Left cardiac atrium (tissue), 4 donors: ENCODE measurements at regions not wholly inside any gene's neighbourhood (a gene's known extent, or its start where the extent isn't known, plus 50 kb on each side); places are given as distances from the start of the nearest gene placed in this dataset.

Source experiments
- ATAC-seq, 2 donors: fragments of 200-7000 bp; cut with Tn5 transposase; one replicate each; pipeline ENCODE4 v1.9.1; 2020; ENCODE audit warnings: mild to moderate bottlenecking in 2 of 2, moderate library complexity in 2 of 2
- DNase-seq: peaks from one replicate; pipeline ENCODE4 v3.0.0-alpha.2; 2020
- intact Hi-C, 2 donors: fragments of 100-400 bp; cut with DNase I; formaldehyde crosslinking; loops; one replicate each; pipeline versions ENCODE4 v1.14.1 to v1.15.1; 2022 to 2023
- donor health status: DM: no; HTN: yes; CAD: no.
- donor health status: DM: no; HTN: yes; CAD: no; lungs with severe emphysema.
- donor health status: DM: yes; HTN: yes; CAD: no.
- donor health status: Dilated cardiomyopathy.

DNA sequence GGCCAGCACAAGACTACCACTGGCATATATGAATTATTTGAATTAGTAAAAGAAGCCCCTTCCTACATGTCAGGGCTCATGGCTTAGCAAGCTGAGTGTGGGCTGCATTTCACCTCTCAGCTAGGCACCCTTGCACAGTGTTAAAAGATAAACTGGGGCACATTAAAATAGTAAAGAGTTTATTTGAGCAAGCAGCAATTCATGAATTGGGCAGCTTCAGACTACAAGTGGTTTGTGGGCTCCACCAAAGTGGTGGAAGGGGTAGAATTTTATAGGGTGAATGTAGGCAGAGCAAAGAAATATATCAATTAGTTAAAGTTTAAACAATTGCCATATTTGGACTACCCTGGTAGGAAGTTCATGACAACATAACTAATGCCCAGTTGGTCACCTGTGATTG is 178.8 kb downstream of the PLPP3 start:
- intact Hi-C loops, result no loop called here
- ATAC-seq, result no peak

DNA sequence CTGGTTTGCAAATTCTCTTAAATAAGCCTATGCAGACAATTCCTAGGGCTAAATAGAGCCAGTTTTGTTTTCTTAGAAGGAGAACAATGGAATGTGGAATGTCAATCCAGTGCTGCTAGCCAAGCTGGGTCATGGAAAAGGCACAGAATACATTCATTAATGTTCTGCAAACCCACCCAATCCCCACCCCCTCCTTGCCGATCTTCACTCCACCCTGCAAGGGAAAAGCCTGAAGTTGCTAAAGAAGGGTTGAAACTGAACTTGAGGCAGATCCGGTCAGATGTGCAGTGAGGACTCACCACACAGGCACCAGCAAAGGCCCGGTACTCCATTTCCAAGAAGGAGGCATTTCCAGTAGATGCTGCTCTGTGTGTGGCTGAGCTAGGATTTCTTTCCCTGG is 179.6 kb downstream of the PLPP3 start:
- intact Hi-C loops, result no loop called here
- ATAC-seq, result no peak

More for the DNA sequence above, 178.8 kb downstream of the PLPP3 start:
- no peak for DNase-seq

DNA sequence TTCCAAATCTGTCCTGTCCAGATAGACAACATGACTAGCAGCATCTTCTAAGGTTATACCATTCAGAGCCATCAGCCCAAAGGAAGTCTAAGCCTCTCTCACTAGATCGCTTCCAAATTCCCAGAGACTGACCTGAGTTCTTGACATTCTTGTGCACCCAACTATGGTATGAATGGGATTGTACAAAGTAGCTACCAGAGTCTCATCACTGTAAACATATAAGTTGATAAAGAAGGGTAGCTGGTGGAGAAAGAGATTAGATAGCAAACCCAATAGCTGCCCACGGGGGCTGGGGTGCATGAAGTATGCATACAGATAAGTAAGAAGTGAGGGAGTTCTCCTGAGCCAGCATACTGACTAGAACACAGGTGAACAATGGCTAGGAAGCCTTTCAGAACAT is 180.0 kb downstream of the PLPP3 start:
- DNase-seq (no peak), ATAC-seq (no peak)
- intact Hi-C loops, result no loop called here

More for the DNA sequence above, 179.6 kb downstream of the PLPP3 start:
- DNase-seq, result no peak

DNA sequence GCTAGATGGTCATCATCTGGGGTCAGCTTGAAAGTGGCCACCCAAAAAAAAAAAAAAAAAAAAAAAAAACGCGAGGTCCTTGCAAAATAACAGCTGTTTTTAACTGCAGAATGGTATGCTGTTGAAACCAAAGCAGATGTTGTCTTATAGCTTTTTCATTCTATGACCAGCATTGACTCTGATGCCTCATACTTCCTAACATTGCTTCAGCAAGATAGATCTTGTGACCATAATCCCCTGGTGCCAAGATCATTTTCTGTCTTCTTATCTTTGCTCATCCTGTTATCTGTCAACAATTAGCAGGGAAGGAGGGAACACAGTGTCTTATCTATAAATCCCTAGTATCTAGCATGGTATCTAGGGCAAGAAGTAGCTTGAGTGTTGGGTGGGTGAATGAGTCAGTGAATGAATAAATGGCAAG is 181.5 kb downstream of the PLPP3 start:
- intact Hi-C loops, result no loop called here
- ATAC-seq, result peak in 1 of 2 donors; percentile 40
- no peak for DNase-seq

DNA sequence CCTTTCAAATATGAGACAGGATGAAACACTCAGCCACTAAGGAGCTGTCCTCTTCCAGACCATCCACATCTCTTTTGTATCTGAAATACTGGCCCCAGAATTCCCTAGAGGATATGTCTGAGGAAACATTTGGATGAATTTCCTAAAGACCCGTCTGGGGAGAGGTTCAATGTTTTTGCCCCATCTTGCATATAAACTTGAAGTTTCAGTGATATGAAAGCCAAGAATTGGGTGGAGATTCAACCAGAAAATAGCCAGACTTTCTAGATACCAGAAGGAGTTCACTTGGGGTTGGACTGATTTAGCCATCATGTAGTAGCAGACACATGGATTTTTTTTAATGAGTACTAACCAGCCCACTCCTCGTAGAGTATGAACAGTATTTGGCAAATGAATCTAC is 182.0 kb downstream of the PLPP3 start:
- ATAC-seq, result peak; percentile 39 to 48
- no peak for DNase-seq
- intact Hi-C loops, result no loop called here

DNA sequence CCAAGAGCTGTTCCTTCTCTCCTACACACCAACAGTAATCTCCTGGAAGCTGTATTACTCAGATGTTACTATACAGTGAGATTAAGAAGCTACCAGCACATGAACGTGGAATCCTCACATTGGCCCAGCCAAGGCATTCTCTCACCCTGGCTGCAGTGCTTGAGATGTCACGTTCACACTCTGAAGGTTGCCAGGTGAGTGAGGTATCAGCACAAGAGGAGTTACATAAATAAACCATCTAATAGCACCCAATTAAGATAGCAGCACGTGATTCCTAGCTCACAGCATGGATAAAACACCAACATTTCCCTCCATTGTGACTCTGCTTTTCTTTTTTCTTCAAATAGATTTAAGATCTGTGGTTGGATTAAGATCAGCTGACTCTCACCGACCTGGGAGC is 182.8 kb downstream of the PLPP3 start:
- ATAC-seq (peak; percentile 30 to 89), DNase-seq (peak; percentile 40)
- intact Hi-C loops, result no loop called here

DNA sequence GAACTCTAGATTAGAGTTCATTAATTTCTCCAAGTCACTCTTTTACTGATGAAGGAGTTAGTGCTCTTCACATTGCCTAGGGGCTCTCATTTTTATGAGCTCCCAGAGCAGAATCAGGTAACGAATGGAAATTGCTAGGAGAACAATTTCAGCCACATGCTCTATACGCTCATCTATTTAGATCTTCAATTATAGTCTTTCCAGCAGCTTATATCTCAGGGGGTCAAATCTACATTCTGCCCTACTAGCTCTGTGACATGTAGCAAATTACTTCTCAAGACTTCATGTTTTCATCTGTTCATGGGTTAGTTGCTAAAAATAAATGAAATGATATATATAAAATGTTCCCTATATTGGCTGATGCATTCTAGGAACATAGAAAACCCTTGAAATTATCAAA is 183.6 kb downstream of the PLPP3 start:
- intact Hi-C loops, result no loop called here
- no peak for ATAC-seq
- DNase-seq, result no peak

DNA sequence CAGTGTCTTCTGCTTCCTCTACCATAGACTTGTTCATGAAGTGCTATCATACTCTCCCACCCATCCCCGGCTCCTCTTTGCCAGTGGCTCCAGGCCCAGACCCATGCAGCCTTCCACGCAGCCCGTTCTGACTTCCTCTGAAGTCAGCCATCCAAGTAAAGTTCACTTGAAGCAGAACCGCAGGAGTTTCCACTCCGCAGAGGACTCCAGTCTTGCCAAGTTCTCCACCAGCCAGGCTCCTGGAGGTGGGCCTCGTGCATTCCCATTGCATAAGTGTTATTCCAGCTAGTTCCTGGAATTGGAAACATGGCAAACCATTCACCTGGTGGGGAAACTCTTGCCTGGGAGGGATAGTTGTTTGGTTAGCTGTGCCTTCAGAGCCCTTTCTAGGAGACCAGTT is 185.1 kb downstream of the PLPP3 start:
- intact Hi-C loops, result no loop called here
- DNase-seq (no peak), ATAC-seq (no peak)

DNA sequence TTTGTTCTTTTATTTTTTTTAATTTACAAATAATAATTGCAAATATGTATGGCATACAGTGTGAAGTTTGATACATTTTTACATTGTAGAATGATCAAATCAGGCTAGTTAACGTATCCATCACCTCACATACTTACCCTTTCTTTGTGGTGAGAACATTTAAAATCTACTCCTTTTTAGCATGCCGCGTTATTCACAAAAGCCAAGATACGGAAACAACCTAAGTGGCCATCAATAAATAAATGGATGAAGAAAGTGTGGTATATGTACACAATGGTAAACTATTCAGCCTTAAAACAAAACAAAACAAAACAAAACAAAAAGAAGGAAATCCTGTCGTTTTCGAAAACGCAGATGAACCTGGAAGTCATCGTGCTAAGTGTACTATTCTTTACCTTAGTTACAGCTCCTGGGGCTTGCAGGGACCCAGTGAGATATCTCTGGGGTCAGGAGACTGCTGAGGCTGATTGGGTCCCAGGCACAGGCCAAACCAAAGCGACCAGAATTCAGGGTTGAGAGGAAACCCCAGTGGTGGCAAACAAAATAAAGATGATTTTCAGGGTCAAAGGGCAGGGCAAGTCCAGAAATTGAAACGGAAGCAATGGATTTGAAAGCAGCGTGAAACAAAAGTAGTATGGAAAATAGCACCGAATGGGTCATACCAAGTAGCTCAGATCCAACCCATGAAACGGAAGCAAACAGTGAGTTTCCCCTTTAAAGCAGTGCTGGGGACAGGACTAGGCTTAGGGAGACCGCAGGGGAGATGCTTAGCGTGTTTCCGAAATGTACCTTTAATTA is 188.2 kb downstream of the PLPP3 start:
- intact Hi-C loops, result no loop called here
- no peak for ATAC-seq
- no peak for DNase-seq

DNA sequence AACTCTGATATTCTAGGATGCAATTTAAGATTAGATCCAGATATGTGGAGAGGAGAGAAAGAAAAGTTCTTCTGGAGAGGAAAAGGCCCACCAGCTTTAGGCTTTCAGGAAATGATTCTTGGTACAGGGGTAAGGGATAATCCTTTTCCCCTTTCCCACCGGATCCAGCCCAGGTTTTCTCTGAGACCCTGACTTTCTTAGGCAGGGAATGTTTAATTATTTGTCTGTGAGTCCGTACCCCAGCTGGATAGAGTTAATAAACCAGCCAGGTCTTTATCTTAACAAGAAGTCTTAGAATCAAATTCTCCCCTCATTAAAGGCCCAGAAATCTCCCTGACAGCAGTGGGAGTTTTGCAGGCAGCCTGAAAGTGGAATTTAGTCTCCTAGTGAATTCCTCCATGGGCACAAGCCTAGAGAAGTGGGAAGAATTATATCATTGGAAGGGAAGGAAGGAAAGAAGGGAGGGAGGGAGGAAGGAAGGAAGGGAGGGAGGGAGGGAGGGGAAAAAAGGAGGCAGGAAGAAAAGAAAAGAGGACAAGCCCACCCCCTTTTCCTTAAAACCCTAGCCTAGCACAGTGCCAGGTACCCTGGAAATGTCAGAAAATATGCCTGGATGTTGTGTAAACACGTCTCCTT is 189.0 kb downstream of the PLPP3 start:
- intact Hi-C loops, result no loop called here
- ATAC-seq (no peak), DNase-seq (no peak)

DNA sequence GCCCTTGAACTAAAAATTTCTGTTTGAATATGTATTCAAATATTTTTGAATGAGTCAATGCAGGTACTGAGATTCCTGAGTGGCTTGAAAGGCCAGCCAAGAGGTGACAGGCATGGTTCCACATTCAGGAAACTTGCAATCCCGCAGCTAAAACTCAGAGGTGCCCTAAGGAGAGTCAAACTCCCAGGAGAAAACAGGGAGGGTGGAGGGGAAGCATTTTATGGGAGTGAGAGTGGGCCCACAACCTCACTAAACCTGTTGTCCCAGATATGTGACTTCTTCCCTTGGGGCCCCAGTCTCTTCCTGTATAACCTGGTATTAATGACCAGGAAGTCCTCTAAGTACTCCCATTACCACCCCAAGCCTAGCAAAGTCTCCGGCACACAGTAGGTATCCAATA is 189.6 kb downstream of the PLPP3 start:
- DNase-seq (no peak), ATAC-seq (no peak)
- intact Hi-C loops, result no loop called here

DNA sequence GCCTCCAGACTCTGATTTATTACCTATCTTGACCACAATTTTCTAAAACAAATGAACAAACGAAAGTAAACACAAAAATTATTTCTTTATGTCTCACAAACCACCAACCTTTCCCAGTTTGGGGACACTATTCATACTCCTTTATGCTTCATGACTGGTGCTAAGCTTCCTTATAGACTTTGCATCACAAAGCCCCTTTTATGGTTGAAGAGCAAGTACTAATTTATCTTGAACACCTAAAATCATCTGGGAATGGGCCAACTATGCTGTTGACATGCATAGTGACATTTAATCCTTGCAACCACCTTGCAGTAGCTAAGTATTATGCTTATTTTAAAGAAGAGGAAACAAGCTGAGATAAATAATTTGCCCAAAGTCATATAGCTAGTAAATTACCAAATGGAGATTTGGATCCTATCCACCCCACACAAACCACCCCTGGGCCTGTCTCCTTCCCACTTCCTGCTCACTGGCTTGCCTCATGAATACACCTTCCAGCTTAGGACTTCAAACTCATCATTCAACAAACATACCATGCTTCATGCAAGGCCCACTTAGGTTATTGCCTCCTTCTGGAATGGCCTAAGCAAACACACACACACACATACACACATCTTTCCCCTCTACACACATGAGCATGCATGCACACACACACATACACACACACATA is 192.2 kb downstream of the PLPP3 start:
- DNase-seq, result no peak
- no peak for ATAC-seq
- intact Hi-C loops, result no loop called here

DNA sequence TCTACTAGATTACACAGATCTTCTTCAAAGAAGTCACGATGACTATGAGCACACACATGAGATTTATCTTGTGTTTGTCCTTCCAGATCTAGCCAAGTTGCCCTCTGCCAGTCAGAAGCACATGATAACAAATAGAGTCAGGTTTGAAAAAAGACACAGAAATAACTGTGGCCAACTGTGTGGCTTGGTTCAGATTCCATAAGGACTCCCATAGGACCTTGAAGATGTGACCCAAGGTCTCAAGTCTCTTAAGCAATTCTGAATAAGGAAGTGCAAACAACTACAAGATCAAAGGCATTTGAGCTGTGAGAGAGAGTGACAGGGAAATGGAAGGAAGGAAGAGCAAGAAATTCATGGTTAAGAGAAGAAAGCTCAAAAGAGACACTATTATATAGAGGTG is 194.0 kb downstream of the PLPP3 start:
- DNase-seq, result no peak
- intact Hi-C loops, result no loop called here
- ATAC-seq, result no peak

DNA sequence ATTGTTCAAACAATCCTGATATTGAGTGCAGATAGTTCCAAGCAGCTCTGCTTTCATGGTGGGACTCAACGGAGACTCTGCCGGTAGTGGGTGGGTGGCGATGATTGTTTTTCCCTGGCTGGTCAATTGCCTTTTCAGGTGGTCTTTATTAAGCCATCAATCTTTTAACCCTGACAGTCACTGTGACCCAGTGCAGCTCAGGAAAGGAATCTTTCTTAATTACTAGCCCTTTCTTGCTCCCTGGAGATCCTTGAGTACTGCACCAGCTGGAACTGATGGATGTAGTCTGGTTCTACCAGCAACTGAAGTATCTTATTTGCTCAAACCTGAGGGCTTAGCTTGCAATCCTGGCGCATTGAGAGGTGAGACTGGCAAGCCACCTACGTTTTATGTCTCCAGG is 196.4 kb downstream of the PLPP3 start:
- intact Hi-C loops, result no loop called here
- no peak for ATAC-seq
- DNase-seq, result no peak

DNA sequence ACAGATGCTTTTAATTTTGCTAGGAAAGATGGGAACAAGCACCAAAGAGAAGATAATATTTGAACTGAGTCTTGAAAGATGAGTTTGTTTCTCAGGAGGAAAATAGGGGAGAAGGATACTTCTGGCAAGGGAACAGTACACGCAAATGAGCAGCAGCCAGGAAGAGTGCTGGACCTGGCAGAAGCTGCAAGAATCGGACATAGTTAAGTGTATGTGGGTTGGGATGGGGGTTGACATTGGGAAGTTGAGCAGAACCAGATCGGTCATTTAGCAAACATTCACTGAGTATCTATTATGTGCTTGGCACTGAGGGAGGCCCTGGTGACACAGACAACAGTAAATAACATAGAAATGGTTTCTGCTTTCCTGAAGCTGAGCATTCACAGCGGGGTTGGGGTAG is 198.8 kb downstream of the PLPP3 start:
- intact Hi-C loops, result no loop called here
- DNase-seq, result no peak

DNA sequence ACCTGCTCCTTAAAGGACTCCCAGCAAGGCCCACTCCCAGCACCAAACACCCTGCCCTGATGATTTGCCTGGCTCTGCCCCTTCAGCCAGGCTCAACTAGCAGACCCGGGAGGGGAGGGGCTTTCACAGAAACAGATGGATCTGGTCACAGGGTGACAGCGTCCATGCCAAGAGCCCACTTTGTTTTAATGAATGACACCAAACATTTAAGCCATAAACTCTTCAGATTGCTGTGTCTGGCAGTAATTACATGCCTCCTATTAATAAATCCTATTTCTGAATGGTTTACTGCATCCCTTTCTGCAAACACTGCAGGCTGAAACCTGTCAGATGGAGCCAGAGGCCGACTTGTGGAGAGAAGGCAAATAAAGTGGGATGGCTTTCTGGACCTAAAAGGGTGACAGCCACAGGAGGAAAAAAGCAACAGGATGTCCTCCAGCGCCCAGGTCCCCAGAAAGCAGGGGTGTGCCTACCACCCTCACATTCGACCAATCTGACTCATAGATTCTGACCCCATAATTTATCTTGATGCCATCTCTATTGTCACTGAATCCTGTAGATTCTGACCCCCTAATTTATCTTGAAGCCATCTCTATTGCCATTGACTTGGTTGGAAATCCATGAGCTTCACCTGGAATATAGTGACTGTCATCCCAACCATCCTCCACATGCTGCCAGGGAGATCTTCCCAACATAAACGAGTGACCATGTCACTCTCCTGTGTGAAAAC is 200.9 kb downstream of the PLPP3 start:
- DNase-seq (no peak), ATAC-seq (no peak)
- intact Hi-C loops, result no loop called here

More for the DNA sequence above, 198.8 kb downstream of the PLPP3 start:
- ATAC-seq, result no peak

DNA sequence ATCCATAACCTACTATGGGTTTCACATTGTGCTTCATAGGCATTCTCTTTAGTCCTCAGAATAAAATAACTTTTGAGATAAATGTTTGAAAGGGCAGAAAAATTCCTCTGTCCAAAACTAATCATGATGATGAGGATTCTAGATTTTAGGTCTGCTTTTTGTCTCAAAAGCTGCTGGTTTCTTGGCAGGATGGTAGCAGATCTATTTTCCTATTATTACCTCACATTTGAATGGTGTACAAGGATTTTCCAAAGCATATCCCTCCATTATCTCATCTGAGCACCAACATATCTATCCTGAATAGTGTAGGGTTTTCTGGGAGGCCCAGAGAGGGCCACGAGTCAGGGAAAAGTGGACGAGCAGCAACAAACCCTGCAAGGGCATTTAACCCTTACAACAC is 201.9 kb downstream of the PLPP3 start:
- no peak for ATAC-seq
- intact Hi-C loops, result no loop called here
- DNase-seq, result no peak

DNA sequence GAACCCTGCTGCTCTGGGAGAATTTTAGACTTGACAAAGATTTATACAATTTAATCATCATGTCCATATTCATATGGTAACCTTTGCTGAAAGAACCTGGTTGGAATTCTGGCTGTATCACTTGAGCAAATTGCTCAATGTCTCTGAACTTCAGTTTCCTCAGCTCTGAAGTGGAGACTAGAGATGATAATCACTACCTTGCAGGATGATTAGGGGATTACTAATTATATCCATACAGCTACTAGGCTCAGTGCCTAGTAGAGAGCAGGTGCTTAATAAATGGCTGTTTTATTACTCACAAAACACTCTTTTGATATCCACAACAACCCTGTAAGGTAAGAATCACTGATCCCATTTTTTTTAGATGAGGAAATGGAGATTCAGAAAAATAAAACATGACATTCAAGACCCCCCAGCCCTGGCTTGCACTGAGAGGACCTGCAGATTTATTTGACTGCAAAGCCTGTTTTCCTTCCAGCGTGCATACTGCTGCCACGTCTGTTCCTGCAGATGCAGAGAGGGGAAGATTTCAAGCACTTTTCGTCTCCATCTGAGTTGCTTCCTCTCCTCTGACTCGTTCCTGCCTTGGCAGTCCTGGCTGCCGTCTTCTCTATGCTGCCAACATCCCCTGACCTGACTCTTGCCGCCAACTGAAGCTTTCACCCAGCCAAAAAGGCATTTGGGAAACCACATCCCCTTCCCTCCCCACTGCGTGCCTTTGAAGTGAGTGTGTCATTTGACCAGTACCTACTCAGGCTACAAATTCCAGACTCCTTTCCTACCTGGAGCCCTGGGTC is 203.0 kb downstream of the PLPP3 start:
- ATAC-seq (peak; percentile 46 to 80), DNase-seq (peak; percentile 50)
- intact Hi-C loops, result no loop called here

DNA sequence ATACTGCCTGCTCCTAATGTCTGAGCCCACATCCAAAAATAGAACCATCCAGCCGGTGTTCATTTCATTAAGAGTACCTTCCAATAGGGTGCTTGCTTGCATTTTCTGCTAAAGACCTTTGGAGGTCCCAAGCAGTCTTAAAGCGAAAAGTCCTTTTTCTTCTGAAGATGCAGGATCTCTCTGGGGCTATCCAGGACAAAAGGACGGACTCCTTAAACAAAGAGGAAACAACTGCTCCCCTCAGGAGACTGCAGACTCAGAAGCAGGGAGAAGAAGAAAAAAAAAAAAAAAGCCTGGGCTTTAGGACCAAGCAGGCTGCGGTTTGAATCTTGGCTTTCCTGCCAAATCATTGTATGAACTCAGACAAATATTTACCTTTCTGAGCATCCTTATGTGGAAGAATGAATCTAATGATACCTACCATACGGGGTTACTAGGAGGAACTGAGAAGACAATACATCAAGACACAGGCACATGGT is 204.0 kb downstream of the PLPP3 start:
- intact Hi-C loops, result no loop called here
- DNase-seq (no peak), ATAC-seq (peak in 1 of 2 donors; percentile 6)
